HepG2 (cell line): ENCODE measurements at regions not wholly inside any gene's neighbourhood (a gene's known extent, or its start where the extent isn't known, plus 50 kb on each side); places are given as distances from the start of the nearest gene placed in this dataset.

Source experiments
- ATAC-seq: fragments of 200-7000 bp; cut with Tn5 transposase; 3 replicates; pipeline ENCODE4 v1.9.1; 2020; ENCODE audit warnings: mild to moderate bottlenecking, moderate library complexity
- BruUV-seq: library from RNA; stranded (reverse); fragments of 400-500 nt; replicated peaks from 2 replicates; lab custom pipeline; 2021; lab: Mats Ljungman, UMichigan
- CTCF ChIA-PET: fragments of 300-600 bp; formaldehyde crosslinking; extraction: SDS; loops from one replicate; lab custom pipeline; 2021; ENCODE audit warnings: low total read pairs, inconsistent platforms, low intra/inter-chr PET ratio; lab: Yijun Ruan, JAX
- POLR2A ChIA-PET: fragments of 350-600 bp; sonication (Branson Sonifier 250); formaldehyde crosslinking; loops from one replicate; lab custom pipeline; 2020; ENCODE audit warnings: antibody characterized with exemption, inconsistent platforms; lab: Yijun Ruan, JAX
- DNase-seq: peaks from one replicate; pipeline ENCODE4 v3.0.0-alpha.2; 2015; ENCODE audit warnings: low spot score
- FAIRE-seq: peaks from 3 replicates; lab custom pipeline; 2011; peaks lifted over from hg19 to GRCh38; lab: Jason Lieb, UNC
- H2AFZ ChIP-seq: one replicate; pipeline ENCODE4 v1.6.1; 2011; ENCODE audit warnings: low read length, inconsistent platforms
- H3K27ac ChIP-seq: fragments of 300-600 bp; 3 replicates; pipeline ENCODE4 v1.8.0; 2011; ENCODE audit warnings: mixed run types, mild to moderate bottlenecking, mixed read lengths, low read length, inconsistent platforms; ENCODE audit not compliant: insufficient read depth; ENCODE audit errors: extremely low read length
- H3K27me3 ChIP-seq, 2 experiments: fragments of 200-600 bp in 1 of 2; 2 replicates in 1 of 2; 3 replicates in 1 of 2; pipeline versions ENCODE4 v1.6.0 to v1.8.0; 2011; ENCODE audit warnings: low read length in 2 of 2, mild to moderate bottlenecking in 2 of 2, moderate library complexity in 2 of 2, inconsistent platforms in 1 of 2; ENCODE audit not compliant: insufficient read depth in 2 of 2, control insufficient read depth in 1 of 2
- H3K36me3 ChIP-seq, 2 experiments: fragments of 200-600 bp in 1 of 2; replicated peaks in 1 of 2; 2 replicates in 1 of 2; 3 replicates in 1 of 2; pipeline versions ENCODE4 v1.5.1 to v1.8.0; 2011; ENCODE audit warnings: low read length in 2 of 2, inconsistent platforms in 1 of 2; ENCODE audit not compliant: insufficient read depth in 2 of 2, control insufficient read depth in 1 of 2
- H3K4me1 ChIP-seq: 2 replicates; pipeline ENCODE4 v1.5.1; 2012; ENCODE audit warnings: low read length, inconsistent platforms; ENCODE audit not compliant: insufficient read depth
- H3K4me2 ChIP-seq: 2 replicates; pipeline ENCODE4 v1.6.0; 2011; ENCODE audit warnings: low read depth, low read length, inconsistent platforms
- H3K4me3 ChIP-seq, 3 experiments: fragments of 200-600 bp in 1 of 3; sonication (generic), shearing (Covaris generic) in 1 of 3; replicated peaks in 1 of 3; 2 replicates each; pipeline ENCODE4 v1.5.1; 2011 to 2016; ENCODE audit warnings: low read length in 3 of 3, inconsistent platforms in 2 of 3, low read depth in 2 of 3, mild to moderate bottlenecking in 2 of 3, control low read depth in 1 of 3, mixed read lengths in 1 of 3; ENCODE audit not compliant: insufficient read depth in 1 of 3
- H3K79me2 ChIP-seq: one replicate; pipeline ENCODE4 v1.6.1; 2011; ENCODE audit warnings: low read length, inconsistent platforms; ENCODE audit not compliant: insufficient read depth
- H3K9ac ChIP-seq: 2 replicates; pipeline ENCODE4 v1.6.0; 2011; ENCODE audit warnings: mild to moderate bottlenecking, low read depth, low read length, inconsistent platforms; ENCODE audit not compliant: insufficient read depth
- H3K9me3 ChIP-seq: 2 replicates; pipeline ENCODE4 v1.5.1; 2012; ENCODE audit warnings: mild to moderate bottlenecking, low read length
- H4K20me1 ChIP-seq: 2 replicates; pipeline ENCODE4 v1.6.0; 2011; ENCODE audit warnings: inconsistent platforms, mild to moderate bottlenecking, low read length, moderate library complexity; ENCODE audit not compliant: insufficient read depth
- CREB3 ChIP-seq: sonication (generic); formaldehyde crosslinking; IDR thresholded peaks from 2 replicates; pipeline ENCODE4 v1.5.0; 2020; ENCODE audit warnings: missing genetic modification reagents
- ESRRA ChIP-seq: sonication (generic); formaldehyde crosslinking; IDR thresholded peaks from 2 replicates; pipeline ENCODE4 v1.5.1; 2020; ENCODE audit warnings: mild to moderate bottlenecking, low read depth, missing genetic modification reagents
- KDM4B ChIP-seq: sonication (generic); formaldehyde crosslinking; IDR thresholded peaks from 2 replicates; pipeline ENCODE4 v1.4.0; 2020; ENCODE audit warnings: missing genetic modification reagents
- NFYB ChIP-seq: sonication (generic); formaldehyde crosslinking; IDR thresholded peaks from 2 replicates; pipeline ENCODE4 v1.4.0; 2020; ENCODE audit warnings: missing genetic modification reagents
- PLRG1 ChIP-seq: fragments of 450-650 bp; conservative IDR thresholded peaks from 2 replicates; pipeline ENCODE4 v1.6.1; 2016
- POLR2AphosphoS5 ChIP-seq: IDR thresholded peaks from 2 replicates; pipeline ENCODE4 v1.6.1; 2012; ENCODE audit warnings: low read depth, low read length
- POLR2G ChIP-seq: fragments of 200-400 bp; formaldehyde crosslinking; IDR thresholded peaks from 2 replicates; pipeline ENCODE4 v1.6.1; 2018; ENCODE audit warnings: mild to moderate bottlenecking, low read depth, low read length, moderate library complexity
- ZBTB7A ChIP-seq: sonication (generic); formaldehyde crosslinking; IDR thresholded peaks from 2 replicates; pipeline ENCODE4 v1.8.0; 2022; ENCODE audit warnings: mild to moderate bottlenecking, missing genetic modification reagents
- ZNF20 ChIP-seq: sonication (generic); formaldehyde crosslinking; IDR thresholded peaks from 2 replicates; pipeline ENCODE4 v1.4.0; 2020; ENCODE audit warnings: mild to moderate bottlenecking, moderate library complexity, missing genetic modification reagents
- ZNF318 ChIP-seq: sonication (generic); formaldehyde crosslinking; IDR thresholded peaks from 2 replicates; pipeline ENCODE4 v1.4.0; 2020; ENCODE audit warnings: mild to moderate bottlenecking, missing genetic modification reagents
- WGBS: methylation state at CpG from one replicate; pipeline ENCODE4 v1.1.6; 2017; ENCODE audit warnings: low lambda C conversion rate; 5-methylcytosine and 5-hydroxymethylcytosine counted together
- in situ Hi-C: cut with HindIII; loops from 2 replicates; pipeline ENCODE4 v1.10.0; 2017; ENCODE audit warnings: low pct_unique_long_range_greater_than_20kb; ENCODE audit not compliant: extremely low pct_ligation_motif_present
- intact Hi-C: fragments of 100-400 bp; cut with micrococcal nuclease; formaldehyde crosslinking; loops from one replicate; pipeline ENCODE4 v1.10.0; 2022; ENCODE audit not compliant: unreplicated experiment
- TF ChIP-seq, protein P1 (sequence below): sonication (generic); formaldehyde crosslinking; IDR thresholded peaks from 2 replicates; pipeline ENCODE4 v1.5.0; 2020; ENCODE audit warnings: missing genetic modification reagents, mild to moderate bottlenecking, borderline replicate concordance

DNA sequence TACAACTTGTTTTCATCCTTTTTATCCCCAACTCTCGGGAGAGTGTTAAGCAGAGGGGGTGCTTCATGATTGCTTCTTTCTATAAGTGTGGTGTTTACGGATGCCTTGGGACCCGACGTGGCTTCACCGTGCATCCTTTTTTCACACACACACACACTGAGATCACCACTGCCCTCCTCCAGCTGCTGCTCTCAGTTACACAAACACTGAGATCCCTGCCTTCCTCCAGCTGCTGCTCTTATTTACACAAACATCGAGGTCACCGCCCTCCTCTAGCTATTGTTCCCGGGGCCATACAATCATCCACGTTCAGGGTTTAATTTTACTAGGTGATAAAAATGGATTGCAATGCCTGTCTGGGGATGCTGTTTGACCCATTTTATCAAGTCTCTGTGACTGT, 155.4 kb upstream of the FAM9B start:
- Histone ChIP-seq H3K9ac (no peak overlapping the region), H3K27ac (no peak overlapping the region), H3K4me2 (no peak overlapping the region), H3K36me3 (no peaks in the 10 kb centered on the region), H2AFZ (no peak overlapping the region), H3K4me1 (no peaks in the 10 kb centered on the region), H3K27me3 (no peaks in the 10 kb centered on the region; a peak in 1 of 5 replicates), H4K20me1 (no peaks in the 10 kb centered on the region), H3K4me3 (no peak overlapping the region), H3K9me3 (no peaks in the 10 kb centered on the region), H3K79me2 (no peaks in the 10 kb centered on the region)
- no peak for DNase-seq
- intact Hi-C loops: no loop called here
- WGBS: 15% methylated on average over 9 of the region's 9 CpGs
- BruUV-seq: no TSS peak
- ChIA-PET POLR2A (no interaction called here), CTCF (no interaction called here)
- ATAC-seq: no peak
- in situ Hi-C loops: no loop called here
- FAIRE-seq: no peak
- no peak for TF ChIP-seq ZNF318
- no peak for TF ChIP-seq NFYB (CRISPR knock-in tag)
- TF ChIP-seq, protein P1, sequence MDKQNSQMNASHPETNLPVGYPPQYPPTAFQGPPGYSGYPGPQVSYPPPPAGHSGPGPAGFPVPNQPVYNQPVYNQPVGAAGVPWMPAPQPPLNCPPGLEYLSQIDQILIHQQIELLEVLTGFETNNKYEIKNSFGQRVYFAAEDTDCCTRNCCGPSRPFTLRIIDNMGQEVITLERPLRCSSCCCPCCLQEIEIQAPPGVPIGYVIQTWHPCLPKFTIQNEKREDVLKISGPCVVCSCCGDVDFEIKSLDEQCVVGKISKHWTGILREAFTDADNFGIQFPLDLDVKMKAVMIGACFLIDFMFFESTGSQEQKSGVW: no peak
- no peak for TF ChIP-seq POLR2AphosphoS5
- no peak for TF ChIP-seq POLR2G
- TF ChIP-seq ESRRA (CRISPR knock-in tag): no peak
- no peak for TF ChIP-seq ZBTB7A (CRISPR knock-in tag)
- TF ChIP-seq KDM4B (CRISPR knock-in tag): no peak
- TF ChIP-seq ZNF20 (CRISPR knock-in tag): no peak
- no peak for TF ChIP-seq PLRG1
- no peak for TF ChIP-seq CREB3 (CRISPR knock-in tag)
